Activated naive CD4-positive, alpha-beta T cell treated with anti-CD3 and anti-CD28 coated beads, Interleukin-2, amount 10 ng/mL, durations not matched to agents 7 days and 5 days (primary cell): ENCODE measurements at regions not wholly inside any gene's neighbourhood (a gene's known extent, or its start where the extent isn't known, plus 50 kb on each side); places are given as distances from the start of the nearest gene placed in this dataset.

Source experiments
- CTCF ChIA-PET: fragments of 350-600 bp; sonication (Branson Sonifier 250); formaldehyde crosslinking; loops from one replicate; lab custom pipeline; 2021; ENCODE audit warnings: antibody characterized with exemption; lab: Charles Lee
- DNase-seq: peaks from one replicate; pipeline ENCODE4 v3.0.0-alpha.2; 2020
- H3K27ac Mint-ChIP-seq: one replicate; pipeline ENCODE4 v1.8.0; 2021; ENCODE audit warnings: mild to moderate bottlenecking, moderate library complexity, mixed read lengths
- H3K27me3 Mint-ChIP-seq: one replicate; pipeline ENCODE4 v1.8.0; 2021; ENCODE audit warnings: mild to moderate bottlenecking, mixed read lengths
- H3K36me3 Mint-ChIP-seq: one replicate; pipeline ENCODE4 v1.8.0; 2021; ENCODE audit warnings: mixed read lengths
- H3K4me1 Mint-ChIP-seq: one replicate; pipeline ENCODE4 v1.8.0; 2021; ENCODE audit warnings: mixed read lengths
- H3K4me3 Mint-ChIP-seq: one replicate; pipeline ENCODE4 v1.8.0; 2021; ENCODE audit warnings: mild to moderate bottlenecking, moderate library complexity, mixed read lengths
- H3K9me3 Mint-ChIP-seq: one replicate; pipeline ENCODE4 v1.8.0; 2021; ENCODE audit warnings: mixed read lengths

GRCh38 chr14:98665007-98665406 lies 607.0 kb downstream of the BCL11B start:
- Mint-ChIP-seq H3K27me3 (peaks cover 8% of the 10 kb centered on the region), H3K9me3 (no peaks in the 10 kb centered on the region), H3K4me3 (no peak overlapping the region), H3K4me1 (no peaks in the 10 kb centered on the region), H3K27ac (no peak overlapping the region), H3K36me3 (no peaks in the 10 kb centered on the region)
- CTCF ChIA-PET, result no interaction called here
- DNase-seq, result no peak

- Mint-ChIP-seq H3K4me1 (no peaks in the 10 kb centered on the region), H3K27ac (no peak overlapping the region), H3K9me3 (no peaks in the 10 kb centered on the region), H3K27me3 (peaks cover 8% of the 10 kb centered on the region), H3K36me3 (no peaks in the 10 kb centered on the region), H3K4me3 (no peak overlapping the region)
- DNase-seq, result no peak
- CTCF ChIA-PET, result no interaction called here
Measured at GRCh38 chr14:98666545-98666944, 605.5 kb downstream of the BCL11B start.

DNA sequence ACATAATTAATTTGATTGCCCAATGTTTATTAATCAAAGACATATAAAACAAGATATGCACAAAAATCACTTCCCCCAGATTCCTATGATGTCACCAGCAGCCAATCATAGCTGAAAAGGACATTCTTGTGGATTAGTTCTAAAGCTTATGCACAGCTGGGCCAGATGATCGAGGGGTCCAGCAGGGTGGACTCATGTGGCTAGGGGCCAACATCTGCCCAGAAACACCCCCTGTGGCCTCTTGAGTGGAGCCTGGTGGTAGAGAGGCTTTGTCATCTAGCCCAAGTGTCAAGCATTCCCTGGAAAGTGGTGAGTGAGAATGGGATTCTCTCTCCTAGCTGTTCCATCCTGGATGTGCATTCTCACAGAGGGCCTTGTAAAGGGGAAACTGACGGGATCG lies 590.0 kb downstream of the BCL11B start:
- CTCF ChIA-PET, result no interaction called here
- no peak overlapping the region for H3K27ac Mint-ChIP-seq
- H3K36me3 Mint-ChIP-seq, result no peaks in the 10 kb centered on the region
- DNase-seq, result no peak
- H3K4me1 Mint-ChIP-seq, result no peaks in the 10 kb centered on the region
- no peak overlapping the region for H3K4me3 Mint-ChIP-seq
- peaks cover 6% of the 10 kb centered on the region for H3K9me3 Mint-ChIP-seq
- H3K27me3 Mint-ChIP-seq, result no peaks in the 10 kb centered on the region

GRCh38 chr14:98682726-98683125 lies 589.3 kb downstream of the BCL11B start:
- H3K4me3 Mint-ChIP-seq, result no peak overlapping the region
- no peaks in the 10 kb centered on the region for H3K36me3 Mint-ChIP-seq

DNA sequence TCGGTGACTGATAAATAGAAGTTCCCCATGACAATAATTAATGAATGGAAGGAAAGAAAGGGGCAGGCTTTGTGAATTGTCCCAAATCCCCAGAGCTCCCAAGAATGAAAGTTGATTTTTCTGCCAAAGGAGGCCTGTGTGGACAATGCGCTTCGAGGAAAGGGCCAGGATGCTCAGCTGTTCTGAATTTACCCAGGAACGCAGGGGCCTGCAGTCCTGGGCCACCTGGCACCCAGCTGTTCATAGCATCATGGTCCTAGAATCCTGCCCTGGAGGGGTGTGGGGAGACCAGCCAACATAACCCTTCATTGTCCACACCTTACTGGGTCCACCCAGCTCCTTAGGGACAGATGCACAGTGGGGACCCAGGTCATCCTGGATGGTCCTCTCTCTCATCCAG lies 587.5 kb downstream of the BCL11B start:
- no peaks in the 10 kb centered on the region for H3K36me3 Mint-ChIP-seq
- no peaks in the 10 kb centered on the region for H3K4me1 Mint-ChIP-seq
- no peak overlapping the region for H3K27ac Mint-ChIP-seq
- DNase-seq, result no peak
- H3K27me3 Mint-ChIP-seq, result no peaks in the 10 kb centered on the region
- CTCF ChIA-PET, result no interaction called here
- no peaks in the 10 kb centered on the region for H3K9me3 Mint-ChIP-seq
- H3K4me3 Mint-ChIP-seq, result no peak overlapping the region

More at GRCh38 chr14:98682726-98683125, 589.3 kb downstream of the BCL11B start:
- Mint-ChIP-seq H3K27me3 (no peaks in the 10 kb centered on the region), H3K27ac (no peak overlapping the region), H3K4me1 (no peaks in the 10 kb centered on the region), H3K9me3 (peaks cover 4% of the 10 kb centered on the region)
- CTCF ChIA-PET, result no interaction called here
- no peak for DNase-seq

DNA sequence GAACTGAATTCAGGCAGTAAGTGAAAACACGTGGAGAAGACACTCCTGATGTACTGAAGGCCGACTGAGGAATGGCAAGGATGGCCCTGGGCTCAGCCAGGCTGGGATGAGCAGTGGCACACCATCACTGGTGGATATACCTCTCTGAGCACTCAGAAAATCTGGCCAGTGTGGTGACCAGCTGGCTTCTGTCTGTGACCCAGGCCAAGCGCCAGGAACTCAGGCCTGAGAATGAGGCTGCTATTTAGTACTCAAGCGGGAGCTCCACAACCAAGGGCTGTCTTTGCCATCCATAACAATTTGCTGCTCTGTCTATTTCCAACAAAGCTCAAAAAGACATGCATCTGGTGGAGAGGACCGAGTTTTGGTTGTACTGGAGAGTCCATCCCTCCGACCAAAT lies 586.3 kb downstream of the BCL11B start:
- Mint-ChIP-seq H3K27ac (no peak overlapping the region), H3K4me3 (no peak overlapping the region), H3K36me3 (no peaks in the 10 kb centered on the region), H3K9me3 (no peaks in the 10 kb centered on the region), H3K27me3 (no peaks in the 10 kb centered on the region), H3K4me1 (no peaks in the 10 kb centered on the region)
- CTCF ChIA-PET, result no interaction called here
- DNase-seq, result no peak

- Mint-ChIP-seq H3K4me1 (no peaks in the 10 kb centered on the region), H3K9me3 (no peaks in the 10 kb centered on the region), H3K36me3 (no peaks in the 10 kb centered on the region), H3K4me3 (no peak overlapping the region), H3K27ac (no peak overlapping the region), H3K27me3 (no peaks in the 10 kb centered on the region)
- CTCF ChIA-PET, result no interaction called here
- DNase-seq, result no peak
Measured at GRCh38 chr14:98688446-98688845, 583.6 kb downstream of the BCL11B start.

- no peak overlapping the region for H3K4me3 Mint-ChIP-seq
- H3K36me3 Mint-ChIP-seq, result no peaks in the 10 kb centered on the region
- no peaks in the 10 kb centered on the region for H3K9me3 Mint-ChIP-seq
- H3K27ac Mint-ChIP-seq, result no peak overlapping the region
- H3K4me1 Mint-ChIP-seq, result no peaks in the 10 kb centered on the region
- CTCF ChIA-PET, result no interaction called here
- no peak for DNase-seq
- no peaks in the 10 kb centered on the region for H3K27me3 Mint-ChIP-seq
Measured at GRCh38 chr14:98689951-98690350, 582.0 kb downstream of the BCL11B start.

DNA sequence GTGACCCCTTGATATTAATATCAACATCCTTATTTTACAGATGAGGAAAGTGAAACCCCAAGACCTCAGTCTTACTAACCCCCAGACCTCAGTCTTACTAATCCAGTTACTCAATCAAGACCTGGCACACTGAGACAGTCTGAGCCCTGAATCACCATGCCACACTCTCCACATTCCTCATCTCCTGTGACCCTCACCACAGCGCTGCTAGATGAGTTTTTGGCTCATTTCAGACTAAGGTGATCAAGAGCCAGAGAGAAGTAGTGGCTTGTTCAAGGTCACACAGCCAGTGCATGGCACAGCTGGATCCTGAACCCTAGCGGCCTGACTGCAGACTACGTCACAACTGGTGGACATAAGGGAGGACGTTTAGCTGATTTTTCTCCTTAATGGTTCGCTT lies 579.2 kb downstream of the BCL11B start:
- H3K4me3 Mint-ChIP-seq, result no peak overlapping the region
- H3K27me3 Mint-ChIP-seq, result no peaks in the 10 kb centered on the region
- no peaks in the 10 kb centered on the region for H3K4me1 Mint-ChIP-seq
- DNase-seq, result no peak
- CTCF ChIA-PET, result interaction anchor here (1.0 to 1.5 kb wide), 2 partner anchors 20 to 79 kb away, joined by 3 read pairs; no protein-coding TSS in a partner anchor
- H3K9me3 Mint-ChIP-seq, result peaks cover 12% of the 10 kb centered on the region
- peaks cover 7% of the 10 kb centered on the region for H3K36me3 Mint-ChIP-seq
- H3K27ac Mint-ChIP-seq, result no peak overlapping the region

DNA sequence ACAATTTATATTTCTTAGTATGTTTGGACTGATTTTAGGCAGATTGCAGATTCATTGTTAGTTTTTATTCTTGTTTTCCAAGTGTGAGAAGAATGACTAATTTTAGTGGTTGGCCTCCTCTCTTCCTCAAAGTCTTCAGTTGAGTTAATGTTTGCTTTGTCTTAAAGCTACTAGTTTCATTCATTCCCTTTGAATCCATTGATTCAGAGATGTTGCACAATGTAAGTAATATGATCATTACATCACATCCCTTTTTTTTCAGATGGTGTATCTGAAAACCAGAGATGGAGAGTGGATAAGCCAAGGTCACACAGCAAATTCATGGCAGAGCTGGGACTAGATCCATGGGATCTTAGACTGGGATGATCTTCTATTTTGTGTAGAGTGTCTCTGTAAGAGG lies 577.5 kb downstream of the BCL11B start:
- no peaks in the 10 kb centered on the region for H3K4me1 Mint-ChIP-seq
- CTCF ChIA-PET, result no interaction called here
- no peaks in the 10 kb centered on the region for H3K27me3 Mint-ChIP-seq
- H3K27ac Mint-ChIP-seq, result no peak overlapping the region
- peaks cover 7% of the 10 kb centered on the region for H3K36me3 Mint-ChIP-seq
- DNase-seq, result no peak
- H3K9me3 Mint-ChIP-seq, result peaks cover 12% of the 10 kb centered on the region
- no peak overlapping the region for H3K4me3 Mint-ChIP-seq

DNA sequence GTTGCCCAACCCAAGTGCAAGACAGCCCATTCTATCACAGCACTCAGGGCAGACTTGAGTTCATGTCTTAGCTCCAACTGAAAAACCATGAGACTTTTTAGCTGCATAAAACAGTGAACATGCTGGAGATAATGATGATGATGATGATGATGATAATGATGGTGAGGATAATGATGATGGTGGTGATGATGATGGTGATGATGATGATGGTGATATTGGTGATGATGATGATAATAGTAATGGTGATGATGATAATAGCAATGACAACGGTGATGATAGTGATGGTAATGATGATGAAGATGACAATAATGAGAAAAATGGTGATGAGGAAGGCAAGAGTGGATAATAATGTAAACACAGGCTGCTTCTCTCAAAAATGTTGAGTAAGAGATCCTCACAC lies 576.2 kb downstream of the BCL11B start:
- CTCF ChIA-PET, result no interaction called here
- H3K27me3 Mint-ChIP-seq, result no peaks in the 10 kb centered on the region
- no peaks in the 10 kb centered on the region for H3K4me1 Mint-ChIP-seq
- H3K36me3 Mint-ChIP-seq, result peaks cover 7% of the 10 kb centered on the region
- DNase-seq, result no peak
- peaks cover 12% of the 10 kb centered on the region for H3K9me3 Mint-ChIP-seq
- H3K4me3 Mint-ChIP-seq, result no peak overlapping the region
- no peak overlapping the region for H3K27ac Mint-ChIP-seq

DNA sequence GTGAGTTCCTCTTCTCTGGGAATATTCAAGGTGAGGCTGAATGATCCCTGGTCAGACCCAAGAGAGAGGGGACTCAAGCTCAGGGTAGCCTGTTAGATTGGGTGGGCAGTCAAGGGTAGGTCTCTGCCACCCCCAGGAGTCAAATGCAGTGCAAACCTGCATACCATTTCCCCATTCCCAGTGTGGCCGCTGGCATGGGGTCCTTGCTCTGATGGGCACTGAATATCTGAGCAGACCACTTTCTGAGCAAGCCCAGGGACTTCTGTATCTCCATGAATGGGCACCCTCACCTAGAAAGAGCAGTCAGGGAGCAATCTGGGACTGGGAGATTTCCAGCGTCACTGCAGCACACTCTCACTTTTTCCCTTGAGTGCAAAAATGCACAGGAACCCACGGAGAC lies 573.7 kb downstream of the BCL11B start:
- Mint-ChIP-seq H3K27ac (no peak overlapping the region), H3K9me3 (peaks cover 12% of the 10 kb centered on the region), H3K4me1 (no peaks in the 10 kb centered on the region), H3K27me3 (no peaks in the 10 kb centered on the region), H3K36me3 (peaks cover 7% of the 10 kb centered on the region), H3K4me3 (no peak overlapping the region)
- CTCF ChIA-PET, result no interaction called here
- no peak for DNase-seq

- Mint-ChIP-seq H3K27ac (no peak overlapping the region), H3K9me3 (peaks cover 10% of the 10 kb centered on the region), H3K36me3 (peaks cover 7% of the 10 kb centered on the region), H3K4me3 (no peak overlapping the region), H3K27me3 (no peaks in the 10 kb centered on the region), H3K4me1 (peaks cover 19% of the 10 kb centered on the region)
- CTCF ChIA-PET, result no interaction called here
- DNase-seq, result no peak
Measured at GRCh38 chr14:98700748-98701147, 571.2 kb downstream of the BCL11B start.

- no peak for DNase-seq
- Mint-ChIP-seq H3K27me3 (no peaks in the 10 kb centered on the region), H3K4me3 (no peak overlapping the region), H3K9me3 (peaks cover 8% of the 10 kb centered on the region), H3K4me1 (peaks cover 19% of the 10 kb centered on the region), H3K36me3 (peaks cover 7% of the 10 kb centered on the region), H3K27ac (no peak overlapping the region)
- CTCF ChIA-PET, result no interaction called here
Measured at GRCh38 chr14:98701377-98701776, 570.6 kb downstream of the BCL11B start.

GRCh38 chr14:98704441-98704840 lies 567.6 kb downstream of the BCL11B start:
- peak; percentile 68 for DNase-seq
- Mint-ChIP-seq H3K4me1 (peaks cover 27% of the 10 kb centered on the region), H3K27ac (peak overlapping the region; percentile 50), H3K27me3 (peaks cover 5% of the 10 kb centered on the region), H3K9me3 (no peaks in the 10 kb centered on the region), H3K4me3 (no peak overlapping the region), H3K36me3 (no peaks in the 10 kb centered on the region)
- CTCF ChIA-PET, result no interaction called here

DNA sequence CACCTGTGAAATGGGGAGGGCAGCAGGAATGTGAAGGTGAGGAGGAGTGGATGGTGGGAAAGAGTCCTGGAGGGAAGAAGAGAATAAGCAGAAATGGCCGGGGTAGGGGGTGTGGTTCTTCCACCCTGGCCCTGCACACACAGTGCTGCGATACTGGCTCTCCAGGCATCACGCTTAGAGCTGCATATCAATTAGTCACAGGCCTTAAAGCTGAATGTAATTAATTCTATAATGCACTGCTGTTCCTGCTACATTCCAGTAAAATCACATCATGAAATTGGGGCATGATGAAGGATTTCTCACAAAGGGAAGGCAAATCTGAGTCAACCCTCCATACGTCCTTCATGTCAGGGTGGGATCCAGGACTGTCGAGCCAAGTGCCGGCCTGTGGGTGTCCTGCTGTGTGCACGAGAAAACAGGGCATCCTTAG lies 566.1 kb downstream of the BCL11B start:
- Mint-ChIP-seq H3K27ac (no peak overlapping the region), H3K27me3 (peaks cover 5% of the 10 kb centered on the region), H3K9me3 (no peaks in the 10 kb centered on the region), H3K36me3 (no peaks in the 10 kb centered on the region), H3K4me3 (no peak overlapping the region), H3K4me1 (peaks cover 36% of the 10 kb centered on the region)
- no peak for DNase-seq
- CTCF ChIA-PET, result no interaction called here
